Transverse colon (tissue), 4 donors: ENCODE measurements at regions not wholly inside any gene's neighbourhood (a gene's known extent, or its start where the extent isn't known, plus 50 kb on each side); places are given as distances from the start of the nearest gene placed in this dataset.

ENCODE experiments used
- DNase-seq: peaks from one replicate; pipeline ENCODE4 v3.0.0-alpha.2; 2019
- H3K27ac ChIP-seq, 4 donors: fragments of 200-600 bp; sonication (generic); 2 replicates each; pipeline ENCODE4 v1.5.1; 2016 to 2018; ENCODE audit warnings: inconsistent platforms in 4 of 4
- H3K27me3 ChIP-seq: fragments of 200-600 bp; sonication (generic); 2 replicates; pipeline ENCODE4 v1.5.1; 2017; ENCODE audit warnings: inconsistent platforms
- H3K36me3 ChIP-seq, 4 donors: fragments of 200-600 bp; sonication (generic); 2 replicates each; pipeline ENCODE4 v1.5.1; 2017 to 2019; ENCODE audit warnings: inconsistent platforms in 4 of 4
- H3K4me1 ChIP-seq, 4 donors: fragments of 200-600 bp; sonication (generic); 2 replicates each; pipeline ENCODE4 v1.5.1; 2017 to 2020; ENCODE audit warnings: inconsistent platforms in 4 of 4
- H3K4me3 ChIP-seq, 4 donors: fragments of 200-600 bp; sonication (generic); 1 replicate in 1 of 4; 2 replicates in 3 of 4; pipeline versions ENCODE4 v1.5.1 to v1.6.1; 2017 to 2019; ENCODE audit warnings: inconsistent platforms in 4 of 4
- H3K9me3 ChIP-seq, 2 donors: fragments of 200-600 bp; sonication (generic); 2 replicates each; pipeline ENCODE4 v1.5.1; 2017 to 2019; ENCODE audit warnings: inconsistent platforms in 2 of 2
- EP300 ChIP-seq: sonication (generic); formaldehyde crosslinking; IDR thresholded peaks from one replicate; pipeline ENCODE4 v1.6.1; 2017; ENCODE audit warnings: antibody characterized with exemption, low read depth
- POLR2A ChIP-seq: fragments of 450-650 bp; IDR thresholded peaks from one replicate; pipeline ENCODE4 v1.6.1; 2016; ENCODE audit warnings: antibody characterized with exemption, mild to moderate bottlenecking, moderate library complexity
- POLR2AphosphoS5 ChIP-seq, 3 donors: sonication (generic); formaldehyde crosslinking; IDR thresholded peaks; one replicate each; pipeline ENCODE4 v1.6.1; 2016; ENCODE audit warnings: antibody characterized with exemption in 3 of 3
- WGBS, 2 donors: methylation state at CpG; one replicate each; pipeline ENCODE4 v1.1.5; 2018; ENCODE audit warnings: low coverage in 1 of 2; 5-methylcytosine and 5-hydroxymethylcytosine counted together
- in situ Hi-C, 4 donors: fragments of 200-750 bp; cut with MboI; loops; one replicate each; pipeline versions ENCODE4 v1.15.0 to v1.15.1; 2017; ENCODE audit warnings: low sequenced_read_pairs in 3 of 4, low pct_ligation_motif_present in 1 of 4, low pct_unique_long_range_greater_than_20kb in 1 of 4
- intact Hi-C: fragments of 100-400 bp; cut with DNase I; formaldehyde crosslinking; loops from one replicate; pipeline ENCODE4 v1.15.1; 2023; ENCODE audit warnings: low total_unique reads
- TF ChIP-seq, protein P1 (sequence below), 5 experiments: fragments of 200-600 bp in 3 of 5; fragments of 450-650 bp in 2 of 5; sonication (generic) in 3 of 5; IDR thresholded peaks; 1 replicate in 2 of 5; 2 replicates in 3 of 5; pipeline ENCODE4 v1.5.1; 2016 to 2017; ENCODE audit warnings: antibody characterized with exemption in 5 of 5, inconsistent platforms in 3 of 5, mild to moderate bottlenecking in 2 of 5, moderate library complexity in 1 of 5

DNA sequence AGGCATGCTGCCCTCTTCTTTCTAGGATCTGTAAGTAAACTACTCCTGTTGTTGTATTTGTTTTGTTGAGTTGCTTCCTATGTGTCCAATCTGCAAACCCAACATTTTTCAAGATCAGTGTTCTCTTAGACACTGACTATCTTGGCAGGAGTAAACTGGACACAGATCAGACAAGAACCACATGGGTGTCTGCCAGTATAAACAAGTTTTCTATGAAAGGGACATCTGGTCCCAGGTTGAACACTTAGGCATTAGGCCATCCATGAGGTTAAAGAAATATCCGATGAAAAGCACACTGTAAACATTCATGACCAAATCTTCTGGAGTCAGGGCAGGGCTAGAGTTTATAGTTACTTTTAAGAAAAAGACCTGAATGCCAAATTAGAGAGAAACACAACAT is 441.8 kb downstream of the NYAP2 start:
- Histone ChIP-seq H3K27me3 (no peaks in the 10 kb centered on the region), H3K4me1 (no peaks in the 10 kb centered on the region), H3K4me3 (no peak overlapping the region), H3K36me3 (no peaks in the 10 kb centered on the region), H3K9me3 (no peaks in the 10 kb centered on the region), H3K27ac (no peak overlapping the region)
- WGBS, 2 donors, result 74 to 83% methylated on average over 1 of the region's 1 CpG
- in situ Hi-C loops (no loop called here), intact Hi-C loops (no loop called here)
- no peak for DNase-seq
- TF ChIP-seq POLR2A (no peak), POLR2AphosphoS5 (IDR thresholded peaks at IDR 0.05) (no peak), EP300 (no peak)
- TF ChIP-seq, protein P1, sequence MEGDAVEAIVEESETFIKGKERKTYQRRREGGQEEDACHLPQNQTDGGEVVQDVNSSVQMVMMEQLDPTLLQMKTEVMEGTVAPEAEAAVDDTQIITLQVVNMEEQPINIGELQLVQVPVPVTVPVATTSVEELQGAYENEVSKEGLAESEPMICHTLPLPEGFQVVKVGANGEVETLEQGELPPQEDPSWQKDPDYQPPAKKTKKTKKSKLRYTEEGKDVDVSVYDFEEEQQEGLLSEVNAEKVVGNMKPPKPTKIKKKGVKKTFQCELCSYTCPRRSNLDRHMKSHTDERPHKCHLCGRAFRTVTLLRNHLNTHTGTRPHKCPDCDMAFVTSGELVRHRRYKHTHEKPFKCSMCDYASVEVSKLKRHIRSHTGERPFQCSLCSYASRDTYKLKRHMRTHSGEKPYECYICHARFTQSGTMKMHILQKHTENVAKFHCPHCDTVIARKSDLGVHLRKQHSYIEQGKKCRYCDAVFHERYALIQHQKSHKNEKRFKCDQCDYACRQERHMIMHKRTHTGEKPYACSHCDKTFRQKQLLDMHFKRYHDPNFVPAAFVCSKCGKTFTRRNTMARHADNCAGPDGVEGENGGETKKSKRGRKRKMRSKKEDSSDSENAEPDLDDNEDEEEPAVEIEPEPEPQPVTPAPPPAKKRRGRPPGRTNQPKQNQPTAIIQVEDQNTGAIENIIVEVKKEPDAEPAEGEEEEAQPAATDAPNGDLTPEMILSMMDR (IDR thresholded peaks at IDR 0.05), result no peak

DNA sequence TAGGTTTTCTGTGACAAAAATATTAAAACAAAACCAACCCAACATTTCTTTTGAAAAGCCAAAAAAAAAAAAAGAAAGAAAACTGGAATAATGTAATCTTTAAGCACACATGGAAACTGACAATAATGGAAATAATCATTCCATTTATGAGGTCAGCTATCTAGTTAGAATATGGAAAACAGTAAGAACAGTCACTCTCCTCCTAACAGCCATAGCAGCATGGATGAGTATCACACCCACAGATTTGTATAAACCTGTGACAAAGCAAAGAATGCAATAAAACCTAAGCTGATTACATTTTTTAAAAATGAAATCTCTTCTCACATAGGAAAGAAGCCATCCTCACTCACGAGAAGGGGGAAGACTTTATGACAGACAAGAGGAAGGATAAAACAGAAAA is 437.8 kb downstream of the NYAP2 start:
- Histone ChIP-seq H3K36me3 (no peaks in the 10 kb centered on the region), H3K27me3 (no peaks in the 10 kb centered on the region), H3K9me3 (no peaks in the 10 kb centered on the region), H3K4me3 (no peak overlapping the region), H3K4me1 (no peaks in the 10 kb centered on the region), H3K27ac (no peak overlapping the region)
- TF ChIP-seq EP300 (no peak), POLR2AphosphoS5 (IDR thresholded peaks at IDR 0.05) (no peak), POLR2A (no peak)
- TF ChIP-seq, protein P1 (IDR thresholded peaks at IDR 0.05), result no peak
- intact Hi-C loops, result no loop called here
- in situ Hi-C loops, result no loop called here
- WGBS, 2 donors, result 40 to 69% methylated on average over 1 of the region's 1 CpG
- no peak for DNase-seq

DNA sequence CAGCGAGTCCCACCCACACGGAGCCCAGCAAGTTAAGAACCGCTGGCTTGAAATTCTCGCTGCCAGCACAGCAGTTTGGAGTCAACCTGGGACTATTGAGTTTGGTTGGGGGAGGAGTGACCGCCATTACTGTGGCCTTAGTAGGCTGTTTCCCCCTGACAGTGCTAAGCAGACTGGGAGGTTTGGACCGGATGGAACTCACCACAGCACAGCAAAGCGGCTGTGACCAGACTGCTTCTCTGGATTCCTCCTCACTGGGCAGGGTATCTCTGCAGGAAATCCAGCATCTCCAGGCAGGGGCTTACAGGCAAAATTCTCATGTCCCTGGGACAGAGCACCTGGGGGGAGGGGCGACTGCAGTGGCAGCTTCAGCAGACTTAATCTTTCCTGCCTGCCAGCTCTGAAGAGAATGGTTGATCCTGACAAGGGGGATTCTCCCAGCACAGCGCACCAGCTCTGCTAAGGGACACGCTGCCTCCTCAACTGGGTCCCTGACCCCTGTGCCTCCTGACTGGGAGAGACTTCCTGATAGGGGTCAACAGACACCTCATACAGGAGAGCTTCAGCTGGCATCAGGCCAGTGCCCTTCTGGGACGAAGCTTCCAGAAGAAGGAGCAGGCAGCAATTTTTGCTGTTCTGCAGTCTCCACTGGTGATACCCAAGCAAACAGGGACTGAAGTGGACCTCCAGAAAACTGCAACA is 425.4 kb downstream of the NYAP2 start:
- in situ Hi-C loops, result no loop called here
- Histone ChIP-seq H3K27me3 (no peaks in the 10 kb centered on the region), H3K9me3 (no peaks in the 10 kb centered on the region), H3K36me3 (no peaks in the 10 kb centered on the region), H3K27ac (no peak overlapping the region), H3K4me3 (no peak overlapping the region), H3K4me1 (no peaks in the 10 kb centered on the region)
- TF ChIP-seq POLR2A, result no peak
- TF ChIP-seq, protein P1 (IDR thresholded peaks at IDR 0.05), result no peak
- TF ChIP-seq POLR2AphosphoS5 (IDR thresholded peaks at IDR 0.05), result no peak
- no peak for TF ChIP-seq EP300
- no peak for DNase-seq
- intact Hi-C loops, result no loop called here
- 89 to 100% methylated on average over 1 to 11 of the region's 11 CpGs for WGBS, 2 donors

DNA sequence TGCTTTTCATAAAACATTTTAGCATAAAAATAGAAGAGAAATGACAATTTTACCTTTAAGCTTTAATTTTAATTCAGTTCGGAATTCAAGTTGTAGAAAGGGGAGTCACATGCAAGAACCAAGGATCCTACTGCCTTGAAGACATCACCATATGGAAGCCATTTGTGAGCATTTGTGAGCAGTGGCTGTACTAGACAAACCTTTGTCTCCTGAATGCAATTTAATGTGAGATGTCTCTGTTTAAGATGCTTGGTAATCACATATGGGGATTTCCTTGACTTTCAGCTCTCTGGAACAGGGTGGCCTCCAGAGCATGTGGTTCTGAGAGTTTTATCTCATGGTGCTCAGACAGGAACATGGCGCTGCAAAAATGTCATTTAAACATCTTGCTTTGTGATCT is 421.8 kb downstream of the NYAP2 start:
- Histone ChIP-seq H3K27ac (no peak overlapping the region), H3K27me3 (no peaks in the 10 kb centered on the region), H3K4me1 (no peaks in the 10 kb centered on the region), H3K36me3 (no peaks in the 10 kb centered on the region), H3K9me3 (no peaks in the 10 kb centered on the region), H3K4me3 (no peak overlapping the region)
- WGBS, 2 donors, result 75 to 82% methylated on average over 1 to 2 of the region's 2 CpGs
- no peak for TF ChIP-seq EP300
- intact Hi-C loops, result no loop called here
- no peak for DNase-seq
- in situ Hi-C loops, result no loop called here

DNA sequence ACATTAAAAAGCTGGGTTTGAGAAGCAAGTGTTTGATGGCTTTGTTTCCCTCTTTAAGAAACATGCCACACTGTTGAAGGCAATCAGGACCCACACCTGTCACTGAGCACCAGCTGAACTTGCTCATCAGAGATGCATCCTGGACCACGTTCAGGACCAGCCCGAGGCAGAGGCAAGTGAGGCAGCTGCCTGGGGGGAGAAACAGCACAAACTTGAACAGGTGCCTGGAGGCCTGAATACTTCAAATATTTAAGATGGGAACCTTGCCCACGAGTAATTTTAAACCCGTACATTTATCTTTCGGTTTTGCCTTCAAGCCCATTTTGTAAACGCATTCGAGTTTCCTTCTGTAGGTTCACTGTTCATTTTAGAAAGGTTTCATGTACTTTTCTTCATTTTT is 421.3 kb downstream of the NYAP2 start:
- no peak for DNase-seq
- intact Hi-C loops, result no loop called here
- H3K4me1 ChIP-seq, result no peaks in the 10 kb centered on the region
- in situ Hi-C loops, result no loop called here
- H3K36me3 ChIP-seq, result no peaks in the 10 kb centered on the region
- TF ChIP-seq EP300 (no peak), POLR2A (no peak), POLR2AphosphoS5 (IDR thresholded peaks at IDR 0.05) (no peak)
- TF ChIP-seq, protein P1 (IDR thresholded peaks at IDR 0.05), result no peak
- no peak overlapping the region for H3K4me3 ChIP-seq
- 67 to 79% methylated on average over 5 to 7 of the region's 7 CpGs for WGBS, 2 donors
- no peak overlapping the region for H3K27ac ChIP-seq
- H3K27me3 ChIP-seq, result no peaks in the 10 kb centered on the region
- H3K9me3 ChIP-seq, result no peaks in the 10 kb centered on the region
